PC-9 (cell line): ENCODE measurements at regions not wholly inside any gene's neighbourhood (a gene's known extent, or its start where the extent isn't known, plus 50 kb on each side); places are given as distances from the start of the nearest gene placed in this dataset.
A peak's percentile ranks its signal among the peaks of the same experiment; 100 is the strongest.

Experiments
- BruUV-seq: library from RNA; stranded (reverse); fragments of 400-500 nt; replicated peaks from 2 replicates; lab custom pipeline; 2021; lab: Mats Ljungman, UMichigan
- CTCF ChIA-PET: fragments of 300-600 bp; sonication (Branson Sonifier 250); formaldehyde crosslinking; loops from one replicate; lab custom pipeline; 2022; ENCODE audit warnings: antibody characterized with exemption; lab: Charles Lee
- POLR2A ChIA-PET: fragments of 300-600 bp; sonication (Branson Sonifier 250); formaldehyde crosslinking; loops from one replicate; lab custom pipeline; 2022; ENCODE audit warnings: antibody characterized with exemption; ENCODE audit not compliant: unreplicated experiment; lab: Charles Lee
- DNase-seq, 2 experiments: peaks; one replicate each; pipeline versions ENCODE4 v3.0.0 to v3.0.0-alpha.2; 2015 to 2022; ENCODE audit warnings: mixed read lengths in 1 of 2
- H2AFZ ChIP-seq: fragments of 200-600 bp; sonication (generic); 2 replicates; pipeline ENCODE4 v1.8.1; 2017; ENCODE audit warnings: antibody characterized with exemption
- H3F3A ChIP-seq: fragments of 200-600 bp; sonication (generic); 2 replicates; pipeline ENCODE4 v1.8.1; 2017; ENCODE audit warnings: antibody characterized with exemption, mild to moderate bottlenecking, low read depth; ENCODE audit not compliant: insufficient read depth
- H3K27ac ChIP-seq: fragments of 200-600 bp; sonication (generic); 2 replicates; pipeline ENCODE4 v1.6.1; 2016; ENCODE audit warnings: mixed run types
- H3K27me3 ChIP-seq: fragments of 200-600 bp; sonication (generic); 2 replicates; pipeline ENCODE4 v1.6.1; 2016; ENCODE audit warnings: low read depth, mixed run types; ENCODE audit not compliant: insufficient read depth
- H3K36me3 ChIP-seq: fragments of 200-600 bp; sonication (generic); 2 replicates; pipeline ENCODE4 v1.6.1; 2016; ENCODE audit warnings: low read depth, mixed run types
- H3K4me1 ChIP-seq: fragments of 200-600 bp; sonication (generic); replicated peaks from 2 replicates; pipeline ENCODE4 v1.6.1; 2016; ENCODE audit warnings: mixed run types; ENCODE audit not compliant: insufficient read depth
- H3K4me2 ChIP-seq: fragments of 200-600 bp; sonication (generic); 2 replicates; pipeline ENCODE4 v1.6.1; 2017; ENCODE audit warnings: mixed run types
- H3K4me3 ChIP-seq: fragments of 200-600 bp; sonication (generic); 2 replicates; pipeline ENCODE4 v1.6.1; 2016; ENCODE audit warnings: mixed run types
- H3K79me2 ChIP-seq: fragments of 200-600 bp; sonication (generic); 2 replicates; pipeline ENCODE4 v1.6.1; 2017; ENCODE audit warnings: low read depth, mixed run types
- H3K9me2 ChIP-seq: fragments of 200-600 bp; sonication (generic); 2 replicates; pipeline ENCODE4 v1.8.1; 2017; ENCODE audit warnings: mild to moderate bottlenecking; ENCODE audit not compliant: insufficient read depth
- H3K9me3 ChIP-seq: fragments of 200-600 bp; sonication (generic); 2 replicates; pipeline ENCODE4 v1.8.1; 2016; ENCODE audit warnings: low read depth; ENCODE audit not compliant: insufficient read depth
- H4K20me1 ChIP-seq: fragments of 200-600 bp; sonication (generic); 2 replicates; pipeline ENCODE4 v1.8.1; 2017; ENCODE audit not compliant: insufficient read depth
- CTCF ChIP-seq: fragments of 200-600 bp; sonication (generic); conservative IDR thresholded peaks from 2 replicates; pipeline ENCODE4 v1.6.1; 2017; ENCODE audit warnings: mixed run types, antibody characterized with exemption, mild to moderate bottlenecking, moderate library complexity
- EZH2 ChIP-seq: fragments of 200-600 bp; sonication (generic); IDR thresholded peaks from 2 replicates; pipeline ENCODE4 v1.8.0; 2017; ENCODE audit warnings: antibody characterized with exemption, low read depth
- intact Hi-C: fragments of 100-400 bp; cut with micrococcal nuclease; formaldehyde crosslinking; loops from one replicate; pipeline ENCODE4 v1.10.0; 2022; ENCODE audit not compliant: unreplicated experiment

DNA sequence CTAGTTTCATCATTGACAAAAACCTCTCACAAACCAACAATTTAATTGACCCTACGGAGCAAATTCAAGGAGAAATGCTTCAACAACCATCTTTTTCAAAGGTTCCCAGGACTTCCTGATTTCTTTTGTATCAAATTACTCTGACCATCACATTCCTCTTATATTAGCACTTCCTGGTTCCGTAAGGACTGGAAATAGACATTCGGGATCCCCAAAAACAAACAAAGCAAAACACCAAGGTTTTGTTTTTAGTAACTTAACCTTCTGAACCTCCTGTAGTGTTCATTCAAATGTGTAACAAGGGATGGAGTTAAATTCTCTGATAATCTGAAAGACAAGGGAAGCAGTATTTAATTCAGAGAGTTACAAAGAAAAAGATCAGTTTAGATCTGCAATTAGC, 387.6 kb upstream of the NRP1 start:
- H2AFZ ChIP-seq: peak overlapping the region; percentile 35

DNA sequence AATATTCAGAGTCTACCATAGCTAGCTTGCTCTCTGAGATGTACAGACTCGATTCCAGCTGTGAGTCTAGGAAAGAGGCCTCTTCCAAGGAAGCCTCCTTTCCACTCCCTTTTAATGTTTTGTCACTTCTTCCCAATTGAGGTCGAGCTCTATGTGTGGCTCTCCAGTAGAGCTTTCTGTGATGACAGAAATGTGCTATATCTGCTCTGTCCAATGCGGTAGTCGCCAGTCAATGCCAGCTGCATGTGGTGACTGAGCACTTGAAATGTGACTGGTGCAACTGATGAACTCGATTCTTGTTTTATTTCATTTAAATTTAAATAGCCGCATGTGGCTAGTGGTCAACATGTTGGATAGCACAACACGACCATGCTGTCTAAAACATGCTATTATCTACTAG, 387.0 kb upstream of the NRP1 start:
- H3K27me3 ChIP-seq: no peaks in the 10 kb centered on the region
- H3K4me2 ChIP-seq: peak overlapping the region; percentile 15; the same call in 1 of the 2 replicates
- peaks cover 14% of the 10 kb centered on the region for H3K4me1 ChIP-seq
- H4K20me1 ChIP-seq: no peaks in the 10 kb centered on the region
- ChIA-PET CTCF (no interaction called here), POLR2A (no interaction called here)
- no peak overlapping the region for H3K27ac ChIP-seq
- no peak overlapping the region; the same call in 1 of the 2 replicates for H2AFZ ChIP-seq
- no peak overlapping the region for H3K4me3 ChIP-seq
- no peak for DNase-seq
- H3K79me2 ChIP-seq: no peaks in the 10 kb centered on the region
- H3F3A ChIP-seq: no peaks in the 10 kb centered on the region
- 0 out of 2 replicates have a peak, but pooled peaks cover 2% of the 10 kb centered on the region for H3K9me3 ChIP-seq
- no peaks in the 10 kb centered on the region for H3K9me2 ChIP-seq
- no TSS peak for BruUV-seq
- intact Hi-C loops: no loop called here
- H3K36me3 ChIP-seq: no peaks in the 10 kb centered on the region
- TF ChIP-seq CTCF (no peak), EZH2 (no peak)

More for the DNA sequence above, 387.6 kb upstream of the NRP1 start:
- Histone ChIP-seq H3K4me1 (peaks cover 14% of the 10 kb centered on the region), H3K36me3 (no peaks in the 10 kb centered on the region), H4K20me1 (no peaks in the 10 kb centered on the region), H3K79me2 (no peaks in the 10 kb centered on the region), H3K27me3 (no peaks in the 10 kb centered on the region), H3K4me2 (peak overlapping the region; percentile 15; the same call in 1 of the 2 replicates), H3K4me3 (no peak overlapping the region), H3K9me2 (no peaks in the 10 kb centered on the region), H3F3A (no peaks in the 10 kb centered on the region), H3K27ac (no peak overlapping the region), H3K9me3 (0 out of 2 replicates have a peak, but pooled peaks cover 2% of the 10 kb centered on the region)
- DNase-seq: peak in 1 of 2 experiments; percentile 54
- POLR2A ChIA-PET: no interaction called here
- BruUV-seq: no TSS peak
- CTCF ChIA-PET: no interaction called here
- intact Hi-C loops: no loop called here
- TF ChIP-seq EZH2: no peak
- no peak for TF ChIP-seq CTCF

DNA sequence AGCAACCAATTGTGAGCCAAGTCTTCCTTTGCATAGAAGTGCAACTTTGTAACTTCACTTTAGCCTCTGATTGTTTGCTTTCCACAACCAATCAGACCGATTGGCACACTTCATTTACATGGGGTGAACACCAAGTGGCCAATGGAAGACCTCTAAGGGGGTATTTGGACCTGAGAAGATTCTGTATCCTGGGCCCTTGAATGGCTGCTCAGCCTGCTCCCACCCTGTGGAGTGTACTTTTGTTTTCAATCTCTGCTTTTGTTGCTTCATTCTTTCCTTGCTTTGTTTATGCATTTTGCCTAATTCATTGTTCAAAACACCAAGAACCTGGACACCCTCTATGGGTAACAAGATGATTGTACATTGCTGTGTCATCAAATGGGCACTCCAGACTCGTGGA, 385.7 kb upstream of the NRP1 start:
- no peaks in the 10 kb centered on the region for H4K20me1 ChIP-seq
- no peaks in the 10 kb centered on the region for H3K79me2 ChIP-seq
- TF ChIP-seq EZH2: no peak
- TF ChIP-seq CTCF: no peak
- intact Hi-C loops: no loop called here
- CTCF ChIA-PET: no interaction called here
- POLR2A ChIA-PET: no interaction called here
- no peak overlapping the region for H3K27ac ChIP-seq
- no peak overlapping the region for H3K4me3 ChIP-seq
- H3K4me1 ChIP-seq: peaks cover 14% of the 10 kb centered on the region
- H3K4me2 ChIP-seq: no peak overlapping the region
- no peaks in the 10 kb centered on the region for H3K36me3 ChIP-seq
- H3F3A ChIP-seq: no peaks in the 10 kb centered on the region
- H3K9me2 ChIP-seq: no peaks in the 10 kb centered on the region
- H3K27me3 ChIP-seq: no peaks in the 10 kb centered on the region
- no peak for DNase-seq
- 0 out of 2 replicates have a peak, but pooled peaks cover 2% of the 10 kb centered on the region for H3K9me3 ChIP-seq
- BruUV-seq: no TSS peak
- H2AFZ ChIP-seq: no peak overlapping the region
